ENCODE measurements at regions not wholly inside any gene's neighbourhood (a gene's known extent, or its start where the extent isn't known, plus 50 kb on each side); places are given as distances from the start of the nearest gene placed in this dataset.

DNA sequence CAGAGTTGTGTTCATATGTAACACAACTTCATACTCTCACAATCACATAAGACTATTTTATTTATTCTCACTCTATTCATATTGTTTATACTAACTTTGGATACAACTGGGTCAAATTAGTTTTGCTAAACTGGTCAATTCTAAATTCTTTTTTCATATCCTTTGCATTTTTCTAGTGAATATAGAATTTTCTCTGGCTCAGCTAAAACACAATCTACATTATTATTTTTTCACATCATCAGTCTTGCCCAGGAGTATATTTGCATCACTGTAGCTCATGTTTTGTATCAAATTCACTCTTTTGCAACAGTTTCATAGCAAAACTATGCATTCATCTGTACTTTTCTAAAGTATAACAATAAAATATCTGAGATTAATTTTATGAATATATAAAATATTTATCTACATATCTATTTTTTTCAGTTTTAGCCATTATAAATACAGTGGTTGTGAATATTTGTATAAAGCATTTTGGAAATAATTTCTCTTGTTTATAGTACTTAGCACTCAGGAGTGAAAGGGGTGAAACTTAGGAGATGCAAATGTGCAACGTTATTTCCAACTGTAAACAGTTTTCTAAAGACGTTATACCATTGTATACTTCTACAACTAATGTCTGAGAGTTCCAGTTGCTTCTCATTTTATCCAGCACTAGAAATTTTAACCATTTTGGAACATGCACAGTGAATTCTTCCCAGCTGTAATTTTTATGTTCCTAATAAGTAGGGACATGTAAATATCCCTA, 854.6 kb downstream of the CBLN2 start:
- no peak for DNase-seq

DNA sequence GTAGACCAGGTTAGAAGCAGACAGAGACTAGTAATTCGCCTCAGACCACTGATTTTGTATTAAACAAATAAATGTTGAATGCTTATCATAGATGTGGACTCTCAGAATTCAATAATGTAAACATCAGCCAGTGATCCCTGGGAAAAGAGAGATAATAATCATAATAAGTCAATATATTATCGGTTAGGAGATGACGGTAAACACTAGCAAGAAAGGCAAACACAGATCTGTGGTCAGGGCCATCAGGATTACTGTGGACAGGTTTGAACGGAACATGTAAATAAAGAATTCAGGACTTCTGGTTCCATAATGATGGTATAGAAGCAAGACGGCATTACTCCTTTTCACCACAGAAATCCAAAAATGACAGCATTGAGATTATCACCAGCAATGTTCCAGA, 861.6 kb downstream of the CBLN2 start:
- no peak for DNase-seq

DNA sequence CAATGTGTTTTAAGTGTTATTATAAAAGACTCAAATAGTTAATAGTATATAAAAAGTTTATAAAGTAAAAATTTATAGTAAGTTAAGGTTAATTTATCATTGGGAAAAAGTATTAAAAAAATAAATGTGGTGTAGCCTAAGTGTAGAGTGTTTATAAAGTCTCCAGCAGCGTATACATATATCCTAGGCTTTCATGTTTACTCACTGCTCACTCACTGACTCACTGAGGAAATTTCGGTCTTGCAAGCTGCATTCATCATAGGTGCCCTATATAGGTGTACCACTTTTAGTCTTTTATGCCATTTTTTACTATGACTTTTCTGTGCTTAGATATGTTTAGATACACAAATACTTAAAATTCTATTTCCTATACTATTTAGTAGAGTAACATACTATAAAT, 866.0 kb downstream of the CBLN2 start:
- DNase-seq: no peak

DNA sequence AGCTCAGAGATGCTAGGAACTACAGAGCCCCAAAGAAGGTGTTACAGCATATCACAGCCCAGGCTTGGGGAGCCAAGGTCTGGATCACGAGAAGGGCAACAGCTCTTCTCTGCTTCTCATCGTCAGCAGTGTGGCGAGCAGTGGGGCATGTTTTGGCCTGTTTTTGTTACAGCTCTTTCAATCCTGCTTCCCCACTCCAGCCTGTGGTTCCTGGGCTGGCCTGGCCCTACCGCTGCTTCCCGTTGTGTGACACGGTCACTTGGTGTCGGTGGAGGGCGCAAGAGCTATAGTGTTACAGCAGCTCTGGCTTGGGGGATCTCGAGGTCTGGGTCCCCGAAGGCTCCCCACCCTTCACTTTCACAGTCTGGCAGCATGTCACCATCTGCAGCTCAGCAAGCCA, 870.2 kb downstream of the CBLN2 start:
- DNase-seq: no peak

DNA sequence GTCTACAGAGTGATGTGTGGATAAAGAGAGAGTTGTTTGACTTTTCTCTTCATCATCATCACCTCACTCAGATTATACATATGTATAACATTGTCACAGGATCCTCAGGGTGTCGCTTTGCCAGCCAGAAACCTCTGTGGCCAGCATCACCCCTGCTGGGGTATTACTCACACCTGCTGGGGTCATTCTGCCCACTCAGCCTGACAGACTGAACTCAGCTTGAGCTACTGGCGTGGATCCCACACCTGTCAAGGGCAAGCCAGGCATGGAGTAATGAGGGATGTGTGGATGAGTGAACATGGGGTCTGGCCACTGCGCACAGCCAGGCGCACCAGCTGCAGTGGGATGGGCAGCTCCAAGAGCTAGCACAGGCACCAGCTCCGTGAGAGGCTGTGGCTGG, 870.6 kb downstream of the CBLN2 start:
- no peak for DNase-seq

DNA sequence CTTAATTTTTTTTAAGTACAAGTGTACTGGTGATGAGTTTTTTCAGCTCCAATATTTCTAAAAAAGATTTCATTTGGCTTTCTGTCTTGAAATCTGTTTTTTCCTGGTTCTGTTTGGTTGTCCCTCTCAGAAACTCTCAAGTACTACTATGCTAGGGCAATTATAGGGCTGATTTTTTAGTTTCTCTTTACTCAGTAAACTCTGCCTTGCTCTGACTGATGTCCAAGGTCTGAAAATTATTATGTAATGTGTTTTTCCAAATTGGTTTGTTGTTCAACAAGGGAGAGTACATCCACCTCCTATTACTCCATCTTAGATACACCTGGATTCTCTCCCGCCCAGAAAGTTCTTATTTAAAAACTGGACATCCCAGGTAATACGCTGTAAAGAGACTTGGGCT, 877.7 kb downstream of the CBLN2 start:
- no peak for DNase-seq

DNA sequence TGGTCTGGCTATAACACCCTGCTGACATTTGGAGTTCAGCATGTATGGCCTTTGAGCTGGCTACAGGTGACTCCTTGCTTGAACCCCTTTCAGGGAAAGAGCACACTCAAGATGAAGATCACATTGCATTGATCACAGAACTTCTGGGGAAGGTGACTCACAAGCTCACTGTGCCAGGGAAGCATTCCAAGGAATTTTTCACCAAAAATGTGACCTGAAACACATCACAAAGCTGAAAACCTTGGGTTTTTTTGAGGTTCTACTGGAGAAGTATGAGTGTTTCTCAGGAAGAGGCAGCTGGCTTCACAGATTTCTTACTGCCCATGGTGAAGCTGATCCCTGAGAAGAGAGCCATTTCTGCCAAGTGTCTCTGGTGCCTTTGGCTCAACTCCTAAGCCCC, 879.0 kb downstream of the CBLN2 start:
- no peak for DNase-seq

GRCh38 chr18:71643822-71644221, 900.3 kb downstream of the CBLN2 start:
- no peak for DNase-seq

DNA sequence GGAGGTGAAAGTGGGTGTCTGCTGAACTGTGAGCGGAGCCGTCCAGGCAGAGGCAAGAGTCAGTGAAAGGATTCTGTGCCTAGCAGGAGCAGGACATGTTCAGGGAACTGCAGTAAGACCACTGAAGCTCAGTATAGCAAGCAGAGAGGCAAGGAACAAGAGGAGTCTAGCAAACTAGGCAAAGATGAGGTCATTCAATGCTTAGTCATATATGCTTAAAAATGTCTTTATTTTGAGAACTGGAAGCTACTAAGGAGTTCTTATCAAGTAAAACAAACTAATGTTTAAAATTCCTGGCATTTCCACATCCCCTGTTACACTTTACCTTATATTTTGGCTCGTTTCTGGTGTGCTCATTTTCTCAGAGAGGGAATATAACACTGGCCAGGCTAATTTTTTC, 913.4 kb downstream of the CBLN2 start:
- no peak for DNase-seq

DNA sequence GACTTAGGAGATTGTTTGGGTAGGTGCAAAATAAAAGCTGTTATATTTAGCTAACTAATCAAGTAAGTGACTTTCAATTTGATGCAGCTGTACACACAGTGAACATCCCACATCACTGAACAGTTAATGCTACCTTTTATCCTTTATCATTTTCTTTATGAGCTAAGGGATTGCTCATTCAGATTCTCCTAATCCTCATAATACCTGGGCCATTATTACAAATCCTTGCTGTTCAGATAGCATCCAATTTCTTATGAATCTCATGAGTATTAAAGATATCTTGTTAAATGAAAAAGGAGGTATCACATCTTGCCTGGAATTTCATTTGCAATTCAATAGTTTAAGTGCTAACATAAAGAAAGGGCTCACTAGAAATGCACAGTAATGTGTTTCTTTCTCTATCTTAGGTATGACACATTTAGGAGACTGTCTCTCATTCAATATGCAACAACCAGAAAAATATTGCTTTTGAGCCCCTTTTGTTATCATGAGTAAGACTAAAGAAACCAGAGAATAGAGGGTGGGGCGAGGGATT, 918.5 kb downstream of the CBLN2 start:
- DNase-seq: no peak

DNA sequence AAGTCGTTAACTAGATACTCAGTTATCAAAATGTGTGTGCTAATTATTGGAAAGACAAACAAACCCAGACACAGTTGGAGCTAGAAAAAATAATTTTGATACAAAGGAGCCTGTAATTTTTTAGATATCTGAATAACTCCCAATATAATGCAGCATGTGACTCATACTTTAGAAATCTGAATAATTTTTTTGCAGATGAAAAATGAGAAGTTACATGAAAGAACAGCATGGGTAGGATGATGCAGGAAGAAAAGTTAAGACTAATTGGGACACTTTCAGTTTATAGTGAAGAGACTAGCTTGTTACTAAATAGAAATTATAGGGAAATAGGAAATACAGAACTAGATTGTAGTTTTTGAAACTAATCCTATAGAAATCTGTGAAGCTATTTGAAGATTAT, 945.8 kb downstream of the CBLN2 start:
- DNase-seq: no peak

DNA sequence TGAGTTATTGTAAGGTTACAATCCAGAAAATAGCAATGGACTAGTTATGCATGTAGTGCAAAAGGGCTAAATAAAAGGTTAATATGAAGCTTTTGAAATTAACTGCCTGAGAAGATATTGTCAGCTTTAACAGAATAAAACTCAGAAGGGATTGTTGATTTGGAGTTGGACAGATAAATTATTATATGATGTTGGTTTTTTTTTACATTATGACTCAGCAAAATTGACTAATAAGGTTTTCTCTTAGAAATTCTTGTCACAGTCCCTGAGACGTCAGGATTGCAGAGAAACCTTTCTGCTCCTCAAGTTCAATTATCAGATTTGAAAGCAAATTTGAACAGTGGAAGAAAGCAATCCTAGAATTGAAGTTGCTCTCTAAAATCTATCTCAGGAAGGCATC, 946.9 kb downstream of the CBLN2 start:
- DNase-seq: no peak

DNA sequence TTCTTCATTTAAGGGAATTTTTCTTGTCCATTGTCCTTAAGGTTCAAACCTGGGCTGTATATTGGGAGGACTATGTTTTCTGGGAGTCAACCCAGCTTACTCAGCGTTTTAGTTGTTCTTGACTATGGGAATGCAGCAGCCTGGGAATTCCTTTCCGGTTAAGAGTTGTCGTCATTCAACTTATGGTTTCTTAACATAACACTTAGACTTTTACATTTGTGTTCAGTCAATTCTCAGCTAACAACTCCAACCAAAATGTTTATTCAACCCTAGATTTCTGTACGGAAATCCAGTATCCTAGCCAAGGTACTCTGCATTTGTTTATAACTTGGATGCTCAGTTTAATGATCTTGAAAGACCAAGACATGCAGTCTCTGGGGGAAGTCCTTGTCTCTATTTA, 960.9 kb downstream of the CBLN2 start:
- no peak for DNase-seq

GRCh38 chr18:71554686-71555085, 989.5 kb downstream of the CBLN2 start:
- no peak for DNase-seq

- no peak for DNase-seq
These were observed 1002.5 kb downstream of the CBLN2 start for GRCh38 chr18:71541643-71542042.

- no peak for DNase-seq
These were observed 1014.3 kb downstream of the CBLN2 start for GRCh38 chr18:71529703-71530303.

DNA sequence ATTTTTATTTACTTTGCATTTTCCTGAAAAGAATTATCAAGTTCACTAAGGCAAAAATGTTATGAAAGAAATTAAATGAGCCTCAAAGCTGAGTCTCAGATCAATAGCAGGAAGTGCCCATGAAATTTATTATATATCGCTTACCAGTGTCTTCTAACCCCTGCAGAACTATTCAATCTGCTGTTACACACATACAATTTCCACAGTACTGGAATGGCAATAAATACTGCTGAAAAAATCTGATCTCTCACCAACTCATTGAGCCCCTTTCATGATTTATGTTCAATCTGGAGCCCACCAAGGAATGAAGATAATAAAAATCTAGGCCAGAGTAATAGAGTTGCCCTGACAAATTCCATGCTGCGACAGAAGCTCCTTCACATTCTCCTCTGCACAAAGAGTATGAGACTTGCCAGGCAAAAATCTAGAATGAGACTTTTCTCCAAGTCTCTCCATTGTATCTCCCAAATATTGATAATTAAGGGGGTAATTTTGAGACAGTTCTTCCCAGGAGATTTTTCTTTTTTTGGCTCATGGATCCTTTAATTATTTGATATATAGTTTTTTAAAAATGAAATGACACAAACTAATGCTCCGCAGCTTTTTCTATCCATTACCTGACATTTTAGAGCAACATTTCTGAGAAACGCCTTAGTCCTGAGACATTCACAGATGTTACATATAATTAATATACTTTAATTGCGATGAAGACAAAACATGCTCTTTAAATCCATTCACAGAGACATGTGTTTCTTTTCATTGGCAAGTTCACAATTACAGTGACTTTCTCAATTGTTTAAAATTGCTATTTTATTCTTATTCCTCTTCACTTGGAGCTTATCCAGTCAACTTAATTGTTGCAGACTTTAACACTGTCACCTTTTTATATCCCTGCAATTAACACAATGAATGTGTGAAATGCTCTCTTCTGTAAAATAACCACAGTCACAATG, 1020.4 kb downstream of the CBLN2 start:
- no peak for DNase-seq

- DNase-seq: no peak
These were observed 1038.6 kb downstream of the CBLN2 start for GRCh38 chr18:71505526-71505925.

GRCh38 chr18:71503222-71503621, 1040.9 kb downstream of the CBLN2 start:
- no peak for DNase-seq

GRCh38 chr18:71485611-71486010, 1058.5 kb downstream of the CBLN2 start:
- no peak for DNase-seq

- no peak for DNase-seq
These were observed 1072.0 kb downstream of the CBLN2 start for GRCh38 chr18:71471963-71472725.

GRCh38 chr18:71456206-71456605, 1087.9 kb downstream of the CBLN2 start:
- no peak for DNase-seq

GRCh38 chr18:71450257-71450656, 1093.9 kb downstream of the CBLN2 start:
- no peak for DNase-seq

All from stimulated activated CD4-positive, alpha-beta T cell treated with anti-CD3 and anti-CD28 coated beads, Interleukin-1b, Interleukin-23, amount 100 ng/mL, for 48 hours (primary cell).